ENCODE measurements at regions not wholly inside any gene's neighbourhood (a gene's known extent, or its start where the extent isn't known, plus 50 kb on each side); places are given as distances from the start of the nearest gene placed in this dataset.

DNA sequence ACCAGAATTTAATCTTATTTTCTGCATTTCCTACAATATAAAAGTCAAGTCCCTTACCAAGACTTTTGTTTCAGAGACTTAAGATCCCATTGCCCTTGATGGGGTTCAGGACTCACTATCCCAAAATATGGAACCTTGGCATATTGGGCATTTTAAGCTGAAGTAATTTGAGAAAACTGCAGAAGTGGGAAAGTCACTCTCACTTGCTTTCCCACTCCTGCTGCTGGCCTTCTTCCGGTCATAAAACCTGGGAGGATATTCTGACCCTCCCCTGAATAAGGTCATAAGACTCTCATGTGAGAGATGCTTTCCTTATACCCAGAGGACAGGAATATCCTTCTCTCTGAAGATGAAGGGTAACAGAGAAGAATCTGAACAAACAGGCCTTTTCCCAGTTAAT is 92.8 kb upstream of the IFNGR1 start:
- no peaks in the 10 kb centered on the region for H3K36me3 ChIP-seq
- WGBS, 2 donors = 80 to 82% methylated on average over 1 of the region's 1 CpG
- H3K27ac ChIP-seq = no peak overlapping the region
- H3K4me3 ChIP-seq = no peak overlapping the region
- H3K4me1 ChIP-seq = peaks cover 3 to 28% (median 12%) of the 10 kb centered on the region in 3 donors
- intact Hi-C loops (cut with DNase I) = loop anchor here (10.0 kb wide), 1 partner anchor 217 kb away; no protein-coding TSS in a partner anchor
- DNase-seq = no peak
- no peaks in the 10 kb centered on the region for H3K27me3 ChIP-seq
- no peaks in the 10 kb centered on the region for H3K9me3 ChIP-seq
- TF ChIP-seq POLR2A (IDR thresholded peaks at IDR 0.05) = no peak
- TF ChIP-seq, protein P1, sequence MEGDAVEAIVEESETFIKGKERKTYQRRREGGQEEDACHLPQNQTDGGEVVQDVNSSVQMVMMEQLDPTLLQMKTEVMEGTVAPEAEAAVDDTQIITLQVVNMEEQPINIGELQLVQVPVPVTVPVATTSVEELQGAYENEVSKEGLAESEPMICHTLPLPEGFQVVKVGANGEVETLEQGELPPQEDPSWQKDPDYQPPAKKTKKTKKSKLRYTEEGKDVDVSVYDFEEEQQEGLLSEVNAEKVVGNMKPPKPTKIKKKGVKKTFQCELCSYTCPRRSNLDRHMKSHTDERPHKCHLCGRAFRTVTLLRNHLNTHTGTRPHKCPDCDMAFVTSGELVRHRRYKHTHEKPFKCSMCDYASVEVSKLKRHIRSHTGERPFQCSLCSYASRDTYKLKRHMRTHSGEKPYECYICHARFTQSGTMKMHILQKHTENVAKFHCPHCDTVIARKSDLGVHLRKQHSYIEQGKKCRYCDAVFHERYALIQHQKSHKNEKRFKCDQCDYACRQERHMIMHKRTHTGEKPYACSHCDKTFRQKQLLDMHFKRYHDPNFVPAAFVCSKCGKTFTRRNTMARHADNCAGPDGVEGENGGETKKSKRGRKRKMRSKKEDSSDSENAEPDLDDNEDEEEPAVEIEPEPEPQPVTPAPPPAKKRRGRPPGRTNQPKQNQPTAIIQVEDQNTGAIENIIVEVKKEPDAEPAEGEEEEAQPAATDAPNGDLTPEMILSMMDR (IDR thresholded peaks at IDR 0.05) = no peak

DNA sequence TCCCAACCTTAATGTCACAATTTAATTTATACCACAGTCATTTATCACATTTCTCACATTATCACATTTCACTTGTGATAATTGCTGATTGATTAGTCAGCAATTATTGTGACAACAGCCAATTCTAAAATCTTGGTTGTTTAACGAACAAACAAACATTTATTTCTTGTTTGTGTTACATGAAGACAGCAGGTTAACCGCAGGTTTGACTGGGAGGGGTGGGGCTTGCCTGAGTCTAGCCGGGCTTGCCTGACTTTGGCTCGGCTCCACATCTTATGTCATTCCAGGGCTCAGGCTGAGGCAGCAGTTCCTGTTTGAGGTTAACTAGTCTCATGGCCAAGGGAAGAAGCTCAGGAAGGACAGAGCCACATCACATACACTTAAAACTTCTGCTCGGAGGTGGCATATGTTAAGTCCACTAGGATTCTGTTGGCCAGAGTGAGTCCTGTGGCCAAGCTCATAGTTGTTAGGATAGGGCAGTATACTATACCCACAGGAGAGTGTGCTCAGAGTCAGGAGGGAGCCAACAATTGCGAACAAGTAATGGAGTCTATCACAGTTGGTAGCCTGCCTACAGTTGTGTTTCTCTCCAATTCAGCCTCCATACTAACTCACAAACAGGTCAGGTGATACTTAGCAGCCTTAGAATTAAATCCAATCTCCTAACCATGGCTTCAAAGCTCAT is 90.0 kb upstream of the IFNGR1 start:
- H3K4me3 ChIP-seq = no peak overlapping the region
- intact Hi-C loops (cut with DNase I) = no loop called here
- no peak for DNase-seq
- peaks cover 3 to 29% (median 12%) of the 10 kb centered on the region in 3 donors for H3K4me1 ChIP-seq
- H3K36me3 ChIP-seq = no peaks in the 10 kb centered on the region
- H3K27me3 ChIP-seq = no peaks in the 10 kb centered on the region
- no peak overlapping the region for H3K27ac ChIP-seq
- no peaks in the 10 kb centered on the region for H3K9me3 ChIP-seq
- 22 to 37% methylated on average over 6 of the region's 6 CpGs for WGBS, 2 donors
- TF ChIP-seq POLR2A (IDR thresholded peaks at IDR 0.05) = no peak
- TF ChIP-seq, protein P1 (IDR thresholded peaks at IDR 0.05) = no peak

DNA sequence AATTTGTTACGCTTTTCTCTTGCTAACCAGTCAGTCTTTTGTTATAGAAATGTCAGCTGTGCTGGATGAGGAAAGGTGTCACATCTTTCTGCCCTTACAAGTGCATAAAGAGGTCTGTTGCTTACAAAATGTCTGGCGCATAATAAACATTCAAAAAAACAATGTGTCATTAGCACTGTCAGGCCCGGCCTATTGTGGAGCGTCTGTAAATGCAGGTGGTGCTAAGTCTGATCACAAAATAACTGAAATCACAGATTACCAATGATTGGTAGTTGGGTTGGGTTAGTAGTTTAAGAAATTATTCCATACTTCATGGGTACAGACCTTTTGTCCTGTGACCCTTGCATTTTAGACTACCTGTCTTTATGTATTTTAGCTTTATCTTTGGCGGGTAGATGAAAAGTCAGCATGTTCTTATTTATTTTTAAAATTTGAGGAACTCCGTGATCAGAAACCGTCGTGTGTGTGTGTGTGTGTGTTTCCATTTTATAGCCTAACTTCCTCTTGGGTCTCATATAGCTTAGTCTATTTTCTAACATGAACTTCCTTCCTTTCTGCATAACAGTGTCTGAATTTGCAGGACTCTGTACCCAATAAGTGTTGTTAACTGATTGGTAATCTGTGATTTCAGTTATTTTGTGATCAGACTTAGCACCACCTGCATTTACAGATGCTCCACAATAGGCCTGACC is 88.1 kb upstream of the IFNGR1 start:
- H3K36me3 ChIP-seq = no peaks in the 10 kb centered on the region
- WGBS, 2 donors = 73 to 75% methylated on average over 8 of the region's 8 CpGs
- TF ChIP-seq, protein P1 (IDR thresholded peaks at IDR 0.05) = no peak
- TF ChIP-seq POLR2A (IDR thresholded peaks at IDR 0.05) = no peak
- H3K4me3 ChIP-seq = no peak overlapping the region
- H3K4me1 ChIP-seq = peaks cover 0 to 29% (median 12%) of the 10 kb centered on the region in 3 donors
- H3K9me3 ChIP-seq = no peaks in the 10 kb centered on the region
- no peak overlapping the region for H3K27ac ChIP-seq
- peak; percentile 3 for DNase-seq
- intact Hi-C loops (cut with DNase I) = no loop called here
- no peaks in the 10 kb centered on the region for H3K27me3 ChIP-seq

DNA sequence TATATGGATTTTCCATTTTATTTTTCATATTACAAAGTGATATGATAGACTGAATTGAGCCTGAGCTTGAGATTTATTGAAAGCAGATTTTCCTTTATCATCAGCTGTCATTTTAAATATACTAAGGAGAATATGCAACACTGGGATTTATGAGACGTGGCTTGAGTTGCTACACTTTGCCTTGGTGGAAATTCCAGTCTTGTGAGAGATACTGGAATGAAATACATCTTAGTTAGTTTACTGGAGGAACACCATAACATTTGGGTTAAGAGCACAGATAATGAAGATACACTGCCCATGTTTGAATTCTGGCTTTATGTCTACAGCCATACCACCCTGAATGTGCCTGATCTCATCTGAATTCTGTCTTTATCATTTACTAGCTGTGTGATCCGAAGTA is 86.5 kb upstream of the IFNGR1 start:
- no peaks in the 10 kb centered on the region for H3K9me3 ChIP-seq
- WGBS, 2 donors = 76 to 77% methylated on average over 2 of the region's 2 CpGs

More for the DNA sequence above, 86.5 kb upstream of the IFNGR1 start:
- no peaks in the 10 kb centered on the region for H3K36me3 ChIP-seq
- intact Hi-C loops (cut with DNase I) = no loop called here
- H3K27ac ChIP-seq = no peak overlapping the region
- H3K4me1 ChIP-seq = peaks cover 0 to 29% (median 12%) of the 10 kb centered on the region in 3 donors
- no peak overlapping the region for H3K4me3 ChIP-seq
- no peak for DNase-seq
- no peaks in the 10 kb centered on the region for H3K27me3 ChIP-seq
- no peak for TF ChIP-seq POLR2A (IDR thresholded peaks at IDR 0.05)
- TF ChIP-seq, protein P1 (IDR thresholded peaks at IDR 0.05) = no peak

Data from esophagus squamous epithelium (tissue), 5 donors.